ENCODE measurements at regions not wholly inside any gene's neighbourhood (a gene's known extent, or its start where the extent isn't known, plus 50 kb on each side); places are given as distances from the start of the nearest gene placed in this dataset.

GRCh38 chr18:55152801-55153200 lies 193.5 kb upstream of the CCDC68 start:
- DNase-seq (ENCODE audit: low read depth), result no peak
- no peaks in the 10 kb centered on the region for H3K36me3 ChIP-seq (ENCODE audit: control insufficient read depth, insufficient read depth, low read length)
- TF ChIP-seq, protein P1, sequence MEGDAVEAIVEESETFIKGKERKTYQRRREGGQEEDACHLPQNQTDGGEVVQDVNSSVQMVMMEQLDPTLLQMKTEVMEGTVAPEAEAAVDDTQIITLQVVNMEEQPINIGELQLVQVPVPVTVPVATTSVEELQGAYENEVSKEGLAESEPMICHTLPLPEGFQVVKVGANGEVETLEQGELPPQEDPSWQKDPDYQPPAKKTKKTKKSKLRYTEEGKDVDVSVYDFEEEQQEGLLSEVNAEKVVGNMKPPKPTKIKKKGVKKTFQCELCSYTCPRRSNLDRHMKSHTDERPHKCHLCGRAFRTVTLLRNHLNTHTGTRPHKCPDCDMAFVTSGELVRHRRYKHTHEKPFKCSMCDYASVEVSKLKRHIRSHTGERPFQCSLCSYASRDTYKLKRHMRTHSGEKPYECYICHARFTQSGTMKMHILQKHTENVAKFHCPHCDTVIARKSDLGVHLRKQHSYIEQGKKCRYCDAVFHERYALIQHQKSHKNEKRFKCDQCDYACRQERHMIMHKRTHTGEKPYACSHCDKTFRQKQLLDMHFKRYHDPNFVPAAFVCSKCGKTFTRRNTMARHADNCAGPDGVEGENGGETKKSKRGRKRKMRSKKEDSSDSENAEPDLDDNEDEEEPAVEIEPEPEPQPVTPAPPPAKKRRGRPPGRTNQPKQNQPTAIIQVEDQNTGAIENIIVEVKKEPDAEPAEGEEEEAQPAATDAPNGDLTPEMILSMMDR (IDR thresholded peaks at IDR 0.05; ENCODE audit: insufficient read depth, low read length, poor library complexity, severe bottlenecking), result no peak
- H3K4me3 ChIP-seq (ENCODE audit: low read depth, low read length), result no peak overlapping the region
- H3K27me3 ChIP-seq (ENCODE audit: control insufficient read depth, insufficient read depth, low read length), result no peaks in the 10 kb centered on the region

DNA sequence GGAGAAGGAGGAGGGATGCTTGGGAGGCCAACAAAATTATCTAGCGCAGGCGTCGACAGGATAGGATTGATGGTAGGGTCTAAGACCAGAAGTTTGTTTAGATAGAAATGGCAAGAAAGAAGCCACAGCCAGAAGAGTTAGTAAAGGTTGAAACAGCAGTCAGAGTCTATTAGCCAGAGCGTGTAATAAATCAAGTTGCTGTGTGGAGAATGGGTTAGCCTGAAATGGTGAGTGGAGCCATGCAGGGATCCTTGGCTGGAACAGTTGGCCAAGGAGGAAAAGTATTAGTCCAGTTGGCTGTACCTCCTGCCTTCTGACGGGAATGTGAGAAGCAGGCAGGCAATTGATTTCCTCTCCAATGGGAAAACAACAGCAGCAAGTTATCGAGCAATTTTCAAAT lies 190.7 kb upstream of the CCDC68 start:
- Histone ChIP-seq H3K27me3 (ENCODE audit: control insufficient read depth, insufficient read depth, low read length) (no peaks in the 10 kb centered on the region), H3K4me3 (ENCODE audit: low read depth, low read length) (no peak overlapping the region), H3K36me3 (ENCODE audit: control insufficient read depth, insufficient read depth, low read length) (no peaks in the 10 kb centered on the region)
- no peak for DNase-seq (ENCODE audit: low read depth)
- TF ChIP-seq, protein P1 (IDR thresholded peaks at IDR 0.05; ENCODE audit: insufficient read depth, low read length, poor library complexity, severe bottlenecking), result no peak

- TF ChIP-seq, protein P1 (IDR thresholded peaks at IDR 0.05; ENCODE audit: insufficient read depth, low read length, poor library complexity, severe bottlenecking), result no peak
- Histone ChIP-seq H3K4me3 (ENCODE audit: low read depth, low read length) (no peak overlapping the region), H3K36me3 (ENCODE audit: control insufficient read depth, insufficient read depth, low read length) (no peaks in the 10 kb centered on the region), H3K27me3 (ENCODE audit: control insufficient read depth, insufficient read depth, low read length) (no peaks in the 10 kb centered on the region)
- DNase-seq (ENCODE audit: low read depth), result no peak
Measured at GRCh38 chr18:55147791-55148190, 188.5 kb upstream of the CCDC68 start.

DNA sequence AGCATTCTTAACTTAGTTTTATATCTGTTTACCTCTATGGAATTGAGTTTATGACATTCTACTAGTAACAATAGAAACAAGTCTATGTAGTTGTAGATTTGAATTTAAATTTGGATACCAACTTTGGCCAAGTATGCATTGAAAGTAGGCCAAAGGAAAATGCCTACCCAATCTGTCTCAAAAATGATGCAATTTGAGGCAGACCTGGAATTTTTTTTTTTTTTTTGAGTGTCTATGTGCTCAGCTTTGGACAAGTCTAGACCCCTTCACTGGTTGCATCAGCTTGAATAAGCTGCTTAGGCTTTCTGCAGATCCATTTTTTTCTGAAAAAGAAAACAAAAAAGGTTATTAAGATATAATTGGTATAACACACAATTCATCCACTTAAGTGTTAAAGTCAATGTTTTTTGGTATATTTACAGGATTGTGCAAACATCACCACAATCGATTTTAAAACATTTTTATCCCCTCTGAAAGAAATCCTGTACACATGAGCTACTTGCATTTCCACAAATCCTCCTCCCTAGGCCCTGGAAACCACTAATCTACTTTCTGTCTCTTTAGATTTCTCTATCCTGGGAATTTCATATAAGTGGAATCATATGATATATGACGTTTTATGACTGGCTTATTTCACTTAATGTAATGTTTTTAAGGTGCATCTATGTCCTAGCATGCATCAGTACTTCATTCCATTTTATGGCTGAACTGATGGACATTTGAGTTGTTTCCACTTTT lies 185.1 kb upstream of the CCDC68 start:
- Histone ChIP-seq H3K27me3 (ENCODE audit: control insufficient read depth, insufficient read depth, low read length) (no peaks in the 10 kb centered on the region), H3K4me3 (ENCODE audit: low read depth, low read length) (no peak overlapping the region), H3K36me3 (ENCODE audit: control insufficient read depth, insufficient read depth, low read length) (no peaks in the 10 kb centered on the region)
- TF ChIP-seq, protein P1 (IDR thresholded peaks at IDR 0.05; ENCODE audit: insufficient read depth, low read length, poor library complexity, severe bottlenecking), result no peak
- no peak for DNase-seq (ENCODE audit: low read depth)

- TF ChIP-seq, protein P1 (IDR thresholded peaks at IDR 0.05; ENCODE audit: insufficient read depth, low read length, poor library complexity, severe bottlenecking), result no peak
- Histone ChIP-seq H3K4me3 (ENCODE audit: low read depth, low read length) (no peak overlapping the region), H3K36me3 (ENCODE audit: control insufficient read depth, insufficient read depth, low read length) (no peaks in the 10 kb centered on the region), H3K27me3 (ENCODE audit: control insufficient read depth, insufficient read depth, low read length) (no peaks in the 10 kb centered on the region)
- no peak for DNase-seq (ENCODE audit: low read depth)
Measured at GRCh38 chr18:55142410-55142809, 183.1 kb upstream of the CCDC68 start.

DNA sequence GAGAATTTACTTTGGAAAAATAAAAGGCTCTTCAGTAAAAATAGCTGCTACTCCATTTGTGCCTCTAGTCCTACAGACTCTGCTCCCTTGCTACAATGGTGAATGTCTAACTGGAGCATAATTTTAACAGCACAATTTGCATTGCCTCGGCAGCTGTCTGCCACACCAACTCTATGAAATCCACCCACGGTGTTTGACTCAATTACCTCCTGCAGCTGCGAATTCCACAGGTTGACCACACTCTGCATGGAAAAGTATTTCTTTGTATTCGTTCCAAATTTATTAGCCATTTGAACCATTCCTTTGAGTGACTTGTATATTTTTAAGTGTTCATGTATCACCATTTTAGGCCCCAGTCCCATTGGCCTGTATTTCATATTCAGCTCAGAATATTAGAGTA lies 182.1 kb upstream of the CCDC68 start:
- no peak overlapping the region for H3K4me3 ChIP-seq (ENCODE audit: low read depth, low read length)
- H3K27me3 ChIP-seq (ENCODE audit: control insufficient read depth, insufficient read depth, low read length), result no peaks in the 10 kb centered on the region
- TF ChIP-seq, protein P1 (IDR thresholded peaks at IDR 0.05; ENCODE audit: insufficient read depth, low read length, poor library complexity, severe bottlenecking), result no peak
- DNase-seq (ENCODE audit: low read depth), result no peak
- no peaks in the 10 kb centered on the region for H3K36me3 ChIP-seq (ENCODE audit: control insufficient read depth, insufficient read depth, low read length)
